ENCODE measurements at regions not wholly inside any gene's neighbourhood (a gene's known extent, or its start where the extent isn't known, plus 50 kb on each side); places are given as distances from the start of the nearest gene placed in this dataset.

DNA sequence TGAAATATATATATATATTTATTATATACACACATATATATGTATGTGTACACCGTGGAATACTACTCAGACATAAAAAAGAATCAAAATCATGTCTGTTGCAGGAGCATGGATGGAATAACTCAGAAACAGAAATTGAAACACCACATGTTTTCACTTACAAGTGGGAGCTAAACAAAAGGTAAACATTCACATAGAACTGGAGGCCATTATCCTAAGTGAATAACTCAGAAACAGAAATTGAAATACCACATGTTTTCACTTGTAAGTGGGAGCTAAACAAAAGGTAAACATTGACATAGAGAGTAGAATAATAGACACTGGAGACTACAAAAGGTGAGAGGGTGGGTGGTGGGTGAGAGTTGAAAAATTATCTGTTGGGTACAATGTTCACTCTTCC, 171.5 kb upstream of the GOLIM4 start:
- no peak for ATAC-seq
- DNase-seq (ENCODE audit: low spot score in 2 of 2), result no peak
- Mint-ChIP-seq H3K36me3 (no peaks in the 10 kb centered on the region), H3K4me1 (no peaks in the 10 kb centered on the region), H3K9me3 (no peaks in the 10 kb centered on the region), H3K27ac (no peak overlapping the region), H3K4me3 (no peak overlapping the region)

DNA sequence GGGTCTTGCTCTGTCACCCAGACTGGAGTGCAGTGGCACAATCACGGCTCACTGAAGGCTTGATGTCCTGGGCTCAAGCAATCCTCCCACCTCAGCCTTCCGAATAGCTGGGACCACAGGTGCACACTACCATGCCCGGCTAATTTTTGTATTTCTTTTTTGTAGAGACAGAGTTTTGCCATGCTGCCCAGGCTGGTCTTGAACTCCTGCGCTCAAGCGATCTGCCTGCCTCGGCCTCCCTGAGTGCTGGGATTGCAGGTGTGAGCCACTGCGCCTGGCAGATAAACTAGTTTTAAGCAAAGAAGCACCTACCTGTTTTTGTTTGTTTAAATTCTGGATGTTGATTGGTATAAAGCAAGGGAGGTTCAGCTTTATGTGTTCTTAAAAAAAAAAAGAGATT, 170.6 kb upstream of the GOLIM4 start:
- no peak for ATAC-seq
- DNase-seq (ENCODE audit: low spot score in 2 of 2), result no peak
- Mint-ChIP-seq H3K36me3 (no peaks in the 10 kb centered on the region), H3K4me1 (no peaks in the 10 kb centered on the region), H3K9me3 (no peaks in the 10 kb centered on the region), H3K27ac (no peak overlapping the region), H3K4me3 (no peak overlapping the region)

DNA sequence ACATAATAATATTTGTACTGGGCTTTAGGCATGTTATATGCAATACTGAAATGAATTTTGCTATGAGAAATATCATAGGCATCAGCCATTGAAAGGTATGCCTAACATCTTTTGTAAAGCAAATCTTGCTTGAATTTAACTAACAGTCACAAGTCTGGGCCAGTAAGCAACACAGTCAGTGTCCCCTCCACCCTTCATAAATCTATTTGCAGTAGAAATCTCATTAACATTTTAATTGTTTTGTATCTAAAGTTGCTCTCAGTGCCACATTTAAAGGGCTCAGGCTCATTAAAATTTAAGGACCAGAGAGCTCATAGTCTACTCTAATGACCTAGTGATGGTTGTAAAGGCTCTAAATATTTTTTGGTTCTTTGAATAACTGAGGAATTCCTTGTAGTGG, 167.2 kb upstream of the GOLIM4 start:
- H3K27ac Mint-ChIP-seq, result no peak overlapping the region
- H3K4me1 Mint-ChIP-seq, result no peaks in the 10 kb centered on the region
- peaks cover 7% of the 10 kb centered on the region for H3K9me3 Mint-ChIP-seq
- no peaks in the 10 kb centered on the region for H3K36me3 Mint-ChIP-seq
- no peak for ATAC-seq
- no peak for DNase-seq (ENCODE audit: low spot score in 2 of 2)
- no peak overlapping the region for H3K4me3 Mint-ChIP-seq

DNA sequence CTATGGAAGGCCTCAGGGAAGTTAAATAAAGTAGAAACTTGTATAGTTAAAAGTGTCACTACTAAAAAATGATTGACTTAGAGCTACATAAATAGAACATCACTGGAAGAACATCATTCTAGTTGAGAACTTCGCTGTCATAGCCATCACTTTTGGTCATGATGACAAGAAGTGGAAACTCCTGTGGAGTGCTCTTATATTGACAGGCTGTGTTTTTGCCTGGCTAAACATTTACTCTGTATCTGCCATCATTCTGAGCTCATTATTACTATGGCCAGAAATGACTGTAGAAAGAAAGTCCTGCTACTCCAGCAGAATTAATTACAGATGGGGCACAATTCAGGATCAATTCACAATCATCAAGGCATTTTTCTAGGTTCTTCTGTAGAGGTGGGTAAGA, 165.1 kb upstream of the GOLIM4 start:
- Mint-ChIP-seq H3K9me3 (peaks cover 14% of the 10 kb centered on the region), H3K27ac (no peak overlapping the region), H3K4me3 (no peak overlapping the region), H3K4me1 (no peaks in the 10 kb centered on the region), H3K36me3 (no peaks in the 10 kb centered on the region)
- ATAC-seq (no peak), DNase-seq (ENCODE audit: low spot score in 2 of 2) (no peak)

DNA sequence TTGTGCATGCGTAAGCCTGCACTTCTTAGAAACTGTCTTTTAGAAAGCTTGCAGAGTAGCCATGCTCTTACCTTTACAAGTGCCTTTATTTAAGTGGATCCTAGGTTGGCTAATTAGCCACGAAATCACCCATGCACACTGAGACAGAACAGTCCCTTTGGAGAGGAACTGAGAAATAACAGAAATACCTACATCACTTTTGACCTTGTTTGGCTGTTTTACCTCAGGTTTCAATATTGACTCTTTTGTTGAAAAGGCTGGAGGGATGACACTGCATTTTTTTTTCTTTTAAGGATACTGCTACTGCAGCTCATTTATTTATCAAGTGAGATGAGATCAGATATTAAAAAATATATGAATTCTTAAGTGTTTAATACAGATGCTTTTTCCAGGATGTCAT, 155.6 kb upstream of the GOLIM4 start:
- Mint-ChIP-seq H3K4me3 (no peak overlapping the region), H3K27ac (no peak overlapping the region), H3K36me3 (no peaks in the 10 kb centered on the region), H3K4me1 (peaks cover 13% of the 10 kb centered on the region), H3K9me3 (peaks cover 3% of the 10 kb centered on the region)
- ATAC-seq, result no peak
- no peak for DNase-seq (ENCODE audit: low spot score in 2 of 2)

DNA sequence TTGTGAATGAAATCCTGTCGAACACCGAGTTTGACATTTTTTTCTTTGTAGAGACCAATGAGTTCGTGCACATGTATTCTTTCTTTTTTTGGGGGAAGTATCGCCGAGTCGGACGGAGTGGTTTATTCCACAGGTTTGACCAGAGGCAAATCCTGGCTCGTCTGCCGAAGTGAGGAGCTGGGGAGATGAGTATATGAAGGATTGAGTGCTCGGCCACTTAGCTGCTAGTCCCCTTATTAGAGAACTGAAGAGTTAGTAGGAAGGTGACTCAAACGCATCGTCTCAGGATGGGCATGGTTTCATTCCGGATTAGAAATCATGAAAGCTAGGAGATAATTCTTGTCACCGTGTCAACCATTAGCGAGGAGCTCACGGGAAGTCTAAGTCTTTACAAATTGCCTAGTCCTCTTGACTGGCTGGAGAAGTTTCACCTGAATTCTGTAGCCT, 154.7 kb upstream of the GOLIM4 start:
- Mint-ChIP-seq H3K4me3 (peak overlapping the region; percentile 56), H3K4me1 (peaks cover 13% of the 10 kb centered on the region), H3K27ac (no peak overlapping the region), H3K36me3 (no peaks in the 10 kb centered on the region), H3K9me3 (peaks cover 3% of the 10 kb centered on the region)
- DNase-seq (ENCODE audit: low spot score in 2 of 2) (no peak), ATAC-seq (no peak)

DNA sequence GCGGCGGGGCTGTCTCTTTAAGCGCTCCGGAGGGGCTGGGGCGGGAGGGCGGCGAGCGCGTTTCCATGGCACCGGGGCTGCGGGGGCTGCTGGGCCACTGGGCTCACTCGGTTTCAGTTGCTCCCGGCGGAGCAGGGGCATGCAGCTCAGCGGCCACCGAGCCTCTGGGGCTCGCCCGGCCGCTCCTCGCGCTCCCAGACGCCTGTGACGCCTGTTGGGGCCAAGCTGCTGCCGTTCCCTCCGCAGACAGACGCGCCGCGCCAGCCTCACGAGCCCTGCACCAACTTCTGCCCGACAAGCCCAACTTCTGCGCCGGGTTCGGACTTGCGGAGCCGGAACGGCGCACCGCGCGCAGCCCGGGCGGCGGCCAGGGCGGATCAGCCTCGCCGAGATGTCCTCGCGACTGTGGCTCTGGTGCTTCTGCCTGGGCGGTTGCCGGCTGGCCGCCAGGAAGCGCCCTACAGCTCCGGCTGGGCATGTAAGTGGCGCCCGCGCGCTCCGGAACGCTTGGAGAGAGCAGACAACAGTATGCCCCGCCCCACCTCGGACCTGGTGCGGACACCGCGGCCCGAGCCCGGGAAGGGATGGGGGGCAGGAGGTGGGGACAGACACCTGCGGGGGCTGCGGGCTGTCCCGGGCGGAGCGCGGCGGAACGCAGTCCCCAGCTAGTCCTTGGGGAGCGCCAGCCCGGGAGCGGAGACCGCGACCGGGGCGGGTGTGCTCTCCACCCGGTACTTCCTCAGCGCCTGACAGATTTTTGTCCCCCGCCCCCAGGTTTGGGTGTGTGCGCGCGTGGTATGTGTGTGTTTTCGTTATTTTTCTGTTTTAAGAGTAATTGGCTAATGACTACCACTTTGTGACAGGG, 154.1 kb upstream of the GOLIM4 start:
- Mint-ChIP-seq H3K36me3 (no peaks in the 10 kb centered on the region), H3K27ac (no peak overlapping the region), H3K9me3 (peaks cover 3% of the 10 kb centered on the region), H3K4me3 (peak overlapping the region; percentile 56), H3K4me1 (peaks cover 13% of the 10 kb centered on the region)
- ATAC-seq (peak; percentile 73), DNase-seq (ENCODE audit: low spot score in 2 of 2) (peak; percentile 3 to 54)

DNA sequence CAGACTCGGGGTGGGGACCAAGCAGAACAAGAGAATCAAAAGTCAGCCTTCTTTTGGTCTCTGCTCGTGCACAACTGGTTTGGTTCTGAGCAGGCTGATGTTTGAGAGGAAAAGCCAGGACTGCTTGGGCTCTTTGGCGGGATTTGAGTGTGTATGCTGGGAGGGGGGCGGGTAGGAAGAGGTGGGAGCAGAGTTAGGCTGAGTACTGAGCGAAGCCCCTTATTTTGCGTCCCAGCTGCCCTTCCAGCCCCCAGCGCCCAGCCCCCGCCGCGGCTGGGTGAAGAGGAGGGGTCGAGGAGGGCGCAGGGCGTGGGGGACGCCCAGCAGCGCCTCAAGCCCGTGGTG, 153.5 kb upstream of the GOLIM4 start:
- DNase-seq (ENCODE audit: low spot score in 2 of 2), result no peak

DNA sequence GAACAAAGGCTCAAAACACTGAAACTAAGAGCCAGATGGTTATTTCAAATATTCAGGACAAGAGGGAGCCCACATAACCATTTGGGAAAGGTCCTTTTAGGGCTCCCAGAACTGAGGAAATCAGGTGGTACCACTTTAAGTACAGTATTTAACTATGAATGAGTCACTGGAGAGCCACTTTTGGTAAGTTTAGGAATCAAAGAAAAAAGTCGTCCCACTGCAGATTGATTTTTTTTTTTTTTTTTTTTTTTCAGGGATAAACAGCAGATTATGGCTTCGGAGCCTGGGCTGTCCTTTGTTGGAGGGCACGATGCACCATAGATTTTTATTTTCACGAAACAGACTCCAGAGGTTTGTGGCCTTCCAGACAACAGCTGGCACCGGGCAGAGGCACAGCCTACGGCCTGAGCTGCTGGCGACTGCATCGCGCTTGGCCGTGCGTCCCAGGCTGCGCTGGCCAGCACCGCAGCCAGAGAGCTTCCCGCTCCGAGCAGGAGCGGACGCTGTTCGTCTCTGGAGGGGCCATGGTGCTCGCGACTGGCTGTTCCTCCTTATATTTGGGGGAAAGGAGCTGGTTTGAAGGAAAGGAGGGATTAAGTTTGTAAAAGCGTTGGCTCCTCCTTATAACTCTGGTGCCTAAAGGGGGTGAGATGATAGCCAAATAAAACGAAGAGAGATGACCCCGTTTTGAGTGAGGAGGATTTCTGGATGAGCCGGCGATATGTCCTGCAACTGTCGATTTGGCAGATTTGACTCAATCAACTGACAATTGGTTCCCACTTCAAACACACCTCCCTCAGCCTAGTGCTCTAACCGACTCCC, 152.9 kb upstream of the GOLIM4 start:
- Mint-ChIP-seq H3K4me3 (peak overlapping the region; percentile 56), H3K27ac (no peak overlapping the region)
- no peak for DNase-seq (ENCODE audit: low spot score in 2 of 2)

More for the DNA sequence above, 153.5 kb upstream of the GOLIM4 start:
- Mint-ChIP-seq H3K9me3 (no peaks in the 10 kb centered on the region), H3K4me1 (peaks cover 13% of the 10 kb centered on the region), H3K4me3 (peak overlapping the region; percentile 56), H3K27ac (no peak overlapping the region), H3K36me3 (no peaks in the 10 kb centered on the region)
- ATAC-seq, result no peak

DNA sequence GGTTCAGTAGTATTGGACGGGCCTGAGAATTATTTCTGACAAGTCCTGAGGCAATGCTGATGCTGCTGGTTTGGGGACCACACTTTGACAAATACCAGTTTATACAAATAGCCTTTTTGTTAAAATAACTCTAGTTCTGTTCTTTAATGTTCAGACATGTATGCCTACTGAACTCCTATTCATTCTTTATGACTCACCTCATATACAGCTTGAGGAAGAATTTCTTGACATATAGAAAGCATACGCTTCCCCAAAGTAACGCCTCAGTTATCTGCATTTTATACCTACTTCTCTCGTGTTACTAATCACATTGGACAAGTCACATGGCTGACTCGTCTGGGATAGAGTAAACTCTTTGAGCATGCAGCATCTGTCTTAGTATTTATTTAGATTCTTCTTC, 145.4 kb upstream of the GOLIM4 start:
- H3K4me3 Mint-ChIP-seq, result no peak overlapping the region
- DNase-seq (ENCODE audit: low spot score in 2 of 2) (no peak), ATAC-seq (no peak)
- no peaks in the 10 kb centered on the region for H3K4me1 Mint-ChIP-seq
- H3K9me3 Mint-ChIP-seq, result peaks cover 2% of the 10 kb centered on the region
- no peak overlapping the region for H3K27ac Mint-ChIP-seq
- no peaks in the 10 kb centered on the region for H3K36me3 Mint-ChIP-seq

More for the DNA sequence above, 152.9 kb upstream of the GOLIM4 start:
- Mint-ChIP-seq H3K36me3 (no peaks in the 10 kb centered on the region), H3K9me3 (no peaks in the 10 kb centered on the region), H3K4me1 (peaks cover 13% of the 10 kb centered on the region)
- no peak for ATAC-seq

DNA sequence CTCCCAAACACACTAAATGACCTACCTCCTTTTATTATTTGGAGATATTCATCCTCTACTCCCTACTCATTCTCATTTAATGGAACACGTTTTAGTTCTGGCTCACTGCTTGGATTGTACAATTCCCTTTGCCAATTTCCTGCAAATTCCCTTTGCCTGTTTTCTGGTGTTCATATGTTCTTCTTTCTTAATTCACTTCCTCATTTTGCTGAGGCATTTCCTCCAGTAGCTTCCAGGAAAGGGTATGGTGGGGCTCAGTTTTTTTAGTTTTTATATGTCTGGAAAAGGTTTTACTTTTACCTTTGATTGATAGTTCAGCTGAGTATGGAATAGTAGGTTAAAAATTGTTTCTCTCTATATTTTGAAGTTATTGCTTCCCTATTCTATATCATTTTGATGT, 143.6 kb upstream of the GOLIM4 start:
- DNase-seq (ENCODE audit: low spot score in 2 of 2) (no peak), ATAC-seq (no peak)
- Mint-ChIP-seq H3K4me3 (no peak overlapping the region), H3K9me3 (peaks cover 2% of the 10 kb centered on the region), H3K36me3 (no peaks in the 10 kb centered on the region), H3K4me1 (no peaks in the 10 kb centered on the region), H3K27ac (no peak overlapping the region)

DNA sequence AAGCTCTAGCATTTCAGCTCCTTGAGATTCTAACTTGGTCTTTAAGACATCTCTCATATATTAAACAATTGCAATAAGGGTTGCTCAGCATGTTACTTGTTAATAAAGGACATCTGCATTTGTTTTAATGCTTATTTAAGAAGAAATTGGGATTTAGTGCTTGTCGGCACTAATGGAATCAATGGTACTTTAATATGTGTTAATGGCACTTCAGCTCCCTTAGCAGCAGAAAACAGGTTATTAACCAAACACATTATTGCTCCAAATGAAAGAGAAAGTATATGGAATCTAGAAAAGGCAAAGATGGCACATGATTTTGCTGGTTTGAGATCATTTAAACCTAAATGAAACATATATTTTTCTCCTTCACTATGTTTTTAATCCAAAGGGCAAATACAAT, 137.3 kb upstream of the GOLIM4 start:
- H3K4me3 Mint-ChIP-seq, result no peak overlapping the region
- ATAC-seq, result no peak
- H3K9me3 Mint-ChIP-seq, result peaks cover 2% of the 10 kb centered on the region
- no peak for DNase-seq (ENCODE audit: low spot score in 2 of 2)
- no peak overlapping the region for H3K27ac Mint-ChIP-seq
- no peaks in the 10 kb centered on the region for H3K36me3 Mint-ChIP-seq
- no peaks in the 10 kb centered on the region for H3K4me1 Mint-ChIP-seq

DNA sequence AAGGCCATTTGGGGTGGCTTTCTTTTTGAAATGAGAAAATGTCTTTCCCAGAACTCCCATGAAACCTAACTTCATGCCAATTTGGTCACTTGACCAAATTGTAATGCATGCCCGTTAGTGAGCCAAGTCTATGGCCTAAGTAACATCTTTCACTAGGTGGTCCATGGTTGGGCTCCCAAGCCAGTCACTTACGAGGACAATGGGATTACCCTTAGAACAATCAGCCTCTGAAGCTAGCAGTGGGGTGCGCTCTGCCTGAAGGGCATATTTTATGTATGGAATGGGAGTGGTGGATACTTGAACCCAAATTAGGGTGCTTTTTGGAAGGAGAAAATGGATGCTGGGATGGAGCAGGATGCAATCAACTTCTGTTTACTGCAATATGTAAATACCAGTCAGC, 127.4 kb upstream of the GOLIM4 start:
- no peak for ATAC-seq
- no peaks in the 10 kb centered on the region for H3K9me3 Mint-ChIP-seq
- DNase-seq (ENCODE audit: low spot score in 2 of 2), result no peak
- H3K36me3 Mint-ChIP-seq, result no peaks in the 10 kb centered on the region
- no peaks in the 10 kb centered on the region for H3K4me1 Mint-ChIP-seq
- no peak overlapping the region for H3K4me3 Mint-ChIP-seq
- H3K27ac Mint-ChIP-seq, result no peak overlapping the region

DNA sequence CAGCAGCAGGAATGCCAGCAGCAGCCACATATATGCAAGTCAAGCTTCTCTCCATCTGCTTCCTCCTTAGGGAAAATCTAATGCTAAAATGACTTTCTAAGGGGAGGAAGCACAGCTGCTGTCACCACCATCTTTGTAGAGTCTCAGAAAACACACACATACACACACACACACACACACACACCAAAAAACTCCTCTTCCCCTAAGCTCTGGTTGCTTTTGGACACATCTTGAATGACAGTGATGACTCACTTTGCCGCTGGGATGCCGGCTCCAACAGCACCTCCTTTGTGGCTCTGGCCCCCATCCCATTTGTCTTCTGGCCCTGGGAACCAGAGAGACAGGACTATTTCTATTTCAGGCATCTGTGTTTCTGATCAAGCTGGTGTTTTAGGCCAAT, 124.8 kb upstream of the GOLIM4 start:
- no peak overlapping the region for H3K27ac Mint-ChIP-seq
- no peaks in the 10 kb centered on the region for H3K9me3 Mint-ChIP-seq
- no peaks in the 10 kb centered on the region for H3K36me3 Mint-ChIP-seq
- no peak for DNase-seq (ENCODE audit: low spot score in 2 of 2)
- no peak overlapping the region for H3K4me3 Mint-ChIP-seq
- ATAC-seq, result no peak
- H3K4me1 Mint-ChIP-seq, result no peaks in the 10 kb centered on the region

DNA sequence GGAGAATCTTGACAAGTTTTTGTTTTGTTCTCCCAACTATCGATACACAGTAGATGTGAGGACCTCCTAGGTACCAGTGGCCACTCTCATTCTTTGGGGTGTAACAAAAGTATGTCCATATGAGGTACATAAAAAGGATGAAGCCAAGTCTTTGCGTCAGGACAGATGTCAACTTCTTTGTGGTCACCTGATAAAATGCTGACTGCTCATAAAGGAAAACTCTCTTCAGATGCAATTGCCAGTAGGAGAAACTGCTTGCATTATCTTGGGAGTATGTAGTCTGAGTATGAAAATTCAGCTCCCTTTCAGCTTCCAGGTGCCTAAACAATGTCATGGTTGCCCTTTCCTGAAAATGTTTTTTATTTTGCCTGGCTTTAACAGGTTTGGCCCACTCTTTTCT, 123.8 kb upstream of the GOLIM4 start:
- ATAC-seq (no peak), DNase-seq (ENCODE audit: low spot score in 2 of 2) (no peak)
- Mint-ChIP-seq H3K4me1 (no peaks in the 10 kb centered on the region), H3K9me3 (no peaks in the 10 kb centered on the region), H3K27ac (no peak overlapping the region), H3K4me3 (no peak overlapping the region), H3K36me3 (no peaks in the 10 kb centered on the region)

DNA sequence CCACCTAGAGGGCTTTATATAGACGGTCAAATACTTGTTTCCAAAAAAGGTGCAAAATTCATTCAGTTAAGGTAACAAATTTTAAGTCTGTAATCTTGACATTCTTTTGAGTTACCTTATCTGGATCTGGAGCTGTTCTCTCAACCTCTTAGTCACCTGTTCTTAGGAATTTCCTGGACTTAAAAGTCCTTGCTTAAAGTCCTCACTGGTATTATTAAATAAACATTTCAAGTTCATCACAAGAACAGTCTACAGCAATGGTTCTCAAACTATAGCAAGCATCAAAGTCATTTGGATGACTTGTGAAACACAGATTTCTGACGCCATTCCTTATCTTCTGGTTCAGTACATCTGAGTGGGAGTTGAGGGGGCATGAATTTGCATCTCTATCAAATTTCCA, 122.9 kb upstream of the GOLIM4 start:
- Mint-ChIP-seq H3K4me1 (peaks cover 6% of the 10 kb centered on the region), H3K36me3 (no peaks in the 10 kb centered on the region), H3K4me3 (no peak overlapping the region), H3K27ac (no peak overlapping the region), H3K9me3 (no peaks in the 10 kb centered on the region)
- no peak for DNase-seq (ENCODE audit: low spot score in 2 of 2)
- no peak for ATAC-seq

Measured in stimulated activated effector memory CD8-positive, alpha-beta T cell treated with anti-CD3 and anti-CD28 coated beads, Interleukin-12 subunit alpha, Interleukin-12 subunit beta, amount 100 ng/mL, for 72 hours (primary cell).